ENCODE measurements at regions not wholly inside any gene's neighbourhood (a gene's known extent, or its start where the extent isn't known, plus 50 kb on each side); places are given as distances from the start of the nearest gene placed in this dataset.
"Not testable (repeated sequence)": the region's sequence is repeated elsewhere in the genome, so short reads cannot be mapped to it uniquely, and the experiment has no call there.

- DNase-seq: no peak
Observed at GRCh38 chr1:166490437-166490991, 323.7 kb upstream of the FAM78B start.

- DNase-seq: not testable (repeated sequence)
Observed at GRCh38 chr1:166493765-166494164, 327.0 kb upstream of the FAM78B start.

DNA sequence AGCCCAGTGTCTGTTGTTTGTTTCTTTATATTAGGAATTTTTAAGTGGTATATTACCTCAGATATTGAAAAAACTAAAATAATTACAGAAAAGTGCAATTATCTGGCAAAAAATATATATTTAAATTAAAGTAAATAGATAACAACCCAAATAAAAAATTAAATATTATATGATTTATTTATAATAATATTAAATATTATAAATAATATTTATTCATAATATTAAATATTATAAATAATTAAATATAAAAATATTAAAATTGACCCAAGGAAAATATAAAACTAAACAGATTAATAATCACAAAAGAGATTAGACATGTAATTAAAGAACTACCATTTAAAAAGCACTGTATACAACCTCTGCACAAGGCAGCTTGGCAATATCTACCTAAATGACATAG is 331.9 kb upstream of the POGK start:
- DNase-seq: no peak

GRCh38 chr1:166511761-166512160 is 327.5 kb upstream of the POGK start:
- no peak for DNase-seq

GRCh38 chr1:166514067-166514466 is 325.2 kb upstream of the POGK start:
- no peak for DNase-seq

DNA sequence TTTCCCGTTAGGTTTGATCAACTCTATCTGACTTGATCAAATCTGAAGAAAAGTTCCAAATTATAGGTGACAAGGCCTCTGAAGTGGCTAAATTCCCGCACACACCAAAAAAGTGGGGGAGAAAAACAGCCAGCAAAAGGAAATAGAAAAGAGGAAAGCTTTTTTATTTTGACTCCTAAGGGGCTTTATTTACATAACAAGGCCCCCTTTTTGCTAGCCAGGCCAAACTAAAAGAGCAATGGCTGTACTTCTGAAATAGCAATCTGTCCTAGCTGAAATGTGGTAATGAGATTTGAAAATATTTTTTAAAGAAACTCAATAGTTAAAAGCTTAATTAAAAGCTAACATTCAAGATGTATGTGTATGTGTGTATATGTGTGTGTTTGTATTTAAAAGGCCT is 311.5 kb upstream of the POGK start:
- DNase-seq: no peak

GRCh38 chr1:166538646-166539045 is 300.6 kb upstream of the POGK start:
- no peak for DNase-seq

- DNase-seq: no peak
Observed at GRCh38 chr1:166544036-166544435, 295.2 kb upstream of the POGK start.

- DNase-seq: no peak
Observed at GRCh38 chr1:166544561-166544960, 294.7 kb upstream of the POGK start.

DNA sequence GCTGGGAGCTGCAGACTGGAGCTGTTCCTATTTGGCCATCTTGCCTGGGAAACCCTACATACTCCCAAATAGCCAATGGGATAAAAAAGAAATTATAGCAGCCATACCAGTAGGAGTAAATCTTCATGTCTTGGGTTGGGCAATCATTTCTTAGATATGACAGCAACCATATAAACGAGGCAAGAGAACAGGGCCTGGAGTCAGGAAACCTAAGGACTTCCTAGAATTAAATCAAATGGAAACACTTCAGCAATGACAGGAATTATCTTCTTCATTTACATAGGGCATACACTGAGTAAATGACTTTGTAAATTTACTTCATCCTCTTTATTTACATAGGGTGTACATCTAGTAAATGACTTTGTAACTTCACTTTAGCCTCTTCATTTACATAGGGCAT is 286.6 kb upstream of the POGK start:
- no peak for DNase-seq

DNA sequence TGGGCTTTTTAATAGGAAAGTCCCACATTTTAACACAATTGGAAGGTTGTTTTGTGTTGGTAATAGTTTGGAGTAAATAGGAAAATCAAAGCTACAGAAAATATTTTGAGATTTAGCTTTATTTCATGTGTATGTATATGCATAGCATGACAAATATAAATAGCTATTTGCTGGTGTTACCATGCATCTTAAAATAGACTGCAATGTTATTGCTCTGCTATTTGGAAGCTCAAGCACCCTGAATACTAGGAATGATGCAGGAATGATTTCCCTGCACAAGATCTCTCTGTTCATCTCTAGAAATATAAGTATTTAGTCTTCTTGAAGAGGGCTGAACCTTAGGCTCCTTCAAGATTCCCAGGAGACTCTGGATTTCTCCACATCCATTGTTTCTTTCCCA is 268.3 kb upstream of the POGK start:
- no peak for DNase-seq

GRCh38 chr1:166573199-166573598 is 266.1 kb upstream of the POGK start:
- no peak for DNase-seq

DNA sequence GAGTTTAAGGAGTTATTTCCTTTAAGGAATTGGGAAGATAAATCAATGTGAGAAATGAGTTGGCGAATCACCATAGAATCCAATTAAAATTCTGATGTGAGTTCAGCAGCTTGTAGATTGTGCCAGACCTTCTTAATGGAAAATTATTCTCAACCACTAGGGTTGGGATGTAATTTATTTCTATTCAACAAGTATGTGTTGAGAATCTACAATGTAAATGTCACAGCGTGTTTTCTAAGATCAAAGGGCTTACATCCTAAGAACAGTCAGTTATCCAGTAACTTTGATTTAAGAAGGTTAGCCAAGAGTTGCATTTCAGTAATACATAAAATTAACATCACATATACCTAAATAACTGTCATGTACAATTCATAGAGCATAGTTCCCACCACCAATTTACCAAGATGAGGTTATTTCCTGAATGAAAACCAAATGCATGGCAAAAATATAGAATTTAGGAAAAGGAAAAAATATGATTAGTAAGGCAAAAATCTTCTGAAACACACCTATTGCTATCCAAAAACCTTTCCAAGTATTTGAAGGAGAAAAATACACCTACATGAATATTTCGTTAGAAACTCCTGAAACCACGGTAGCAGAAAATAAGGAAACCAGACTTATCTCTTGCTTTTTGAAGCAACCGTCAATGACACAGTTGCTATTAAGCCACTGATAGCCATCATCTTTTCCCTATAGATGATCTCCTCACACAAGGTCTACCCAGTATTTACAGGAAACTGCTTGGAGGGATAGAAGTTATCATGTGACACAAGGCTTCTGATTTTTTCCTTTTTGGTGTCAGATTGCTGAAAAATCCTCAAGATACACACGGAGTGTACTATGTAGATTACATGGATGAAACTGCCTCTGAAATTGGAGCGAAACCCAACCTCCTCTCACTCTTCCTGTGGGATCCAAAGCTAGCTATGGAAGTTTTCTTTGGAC is 259.4 kb upstream of the POGK start:
- DNase-seq: no peak

- DNase-seq: no peak
Observed at GRCh38 chr1:166588741-166589140, 250.5 kb upstream of the POGK start.

- no peak for DNase-seq
Observed at GRCh38 chr1:166590161-166590560, 249.1 kb upstream of the POGK start.

GRCh38 chr1:166594646-166595045 is 244.6 kb upstream of the POGK start:
- no peak for DNase-seq

GRCh38 chr1:166597516-166597915 is 241.8 kb upstream of the POGK start:
- no peak for DNase-seq

- DNase-seq: no peak
Observed at GRCh38 chr1:166600574-166600973, 238.7 kb upstream of the POGK start.

GRCh38 chr1:166601650-166602278 is 237.5 kb upstream of the POGK start:
- DNase-seq: no peak

GRCh38 chr1:166602801-166603200 is 236.5 kb upstream of the POGK start:
- not testable (repeated sequence) for DNase-seq

GRCh38 chr1:166603296-166603695 is 236.0 kb upstream of the POGK start:
- no peak for DNase-seq

GRCh38 chr1:166605137-166605536 is 234.1 kb upstream of the POGK start:
- DNase-seq: no peak

DNA sequence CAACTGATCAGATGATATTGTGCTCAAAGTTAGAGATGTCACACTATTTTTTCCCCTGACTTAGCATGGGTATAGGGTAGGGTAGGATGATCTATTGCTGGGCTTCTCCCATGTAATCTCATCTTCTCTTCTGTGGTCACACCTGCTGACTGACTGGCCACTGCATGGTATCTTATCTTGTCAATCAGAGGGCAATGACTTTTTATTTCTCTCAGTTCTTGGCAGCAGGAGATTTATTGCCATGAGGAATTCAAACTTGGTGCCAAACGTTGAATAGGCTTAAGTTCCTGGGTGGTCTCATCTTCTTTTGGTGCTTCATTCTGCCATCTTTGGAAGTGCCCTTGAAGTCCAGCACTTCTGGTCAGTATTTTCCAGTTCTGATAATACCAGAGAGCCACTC is 226.4 kb upstream of the POGK start:
- no peak for DNase-seq
